GM12878 (cell line): ENCODE measurements at regions not wholly inside any gene's neighbourhood (a gene's known extent, or its start where the extent isn't known, plus 50 kb on each side); places are given as distances from the start of the nearest gene placed in this dataset.

ENCODE experiments used
- ATAC-seq: fragments of 200-7000 bp; cut with Tn5 transposase; 3 replicates; pipeline ENCODE4 v1.9.1; 2020; ENCODE audit warnings: mild to moderate bottlenecking, moderate library complexity
- BruUV-seq: library from RNA; stranded (reverse); fragments of 400-500 nt; replicated peaks from 2 replicates; lab custom pipeline; 2021; lab: Mats Ljungman, UMichigan
- CTCF ChIA-PET: fragments of 300-600 bp; sonication (Branson Sonifier 250); formaldehyde crosslinking; extraction: SDS; loops from one replicate; lab custom pipeline; 2021; ENCODE audit warnings: inconsistent platforms; lab: Yijun Ruan, JAX
- POLR2A ChIA-PET: fragments of 350-600 bp; formaldehyde crosslinking; extraction: SDS; loops from one replicate; lab custom pipeline; 2021; ENCODE audit warnings: inconsistent platforms; lab: Charles Lee
- RAD21 ChIA-PET: fragments of 300-600 bp; sonication (Branson Sonifier 250); formaldehyde crosslinking; loops from one replicate; lab custom pipeline; 2023; ENCODE audit warnings: antibody characterized with exemption; ENCODE audit not compliant: unreplicated experiment; lab: Charles Lee
- SMC1A ChIA-PET: fragments of 300-600 bp; sonication (Branson Sonifier 250); formaldehyde crosslinking; loops from one replicate; lab custom pipeline; 2023; ENCODE audit not compliant: unreplicated experiment, uncharacterized antibody; lab: Charles Lee
- DNase-seq: peaks from one replicate; pipeline ENCODE4 v3.0.0-alpha.2; 2011; ENCODE audit warnings: low read depth, low spot score
- FAIRE-seq: peaks from 3 replicates; lab custom pipeline; 2011; peaks lifted over from hg19 to GRCh38; lab: Jason Lieb, UNC
- H2AFZ ChIP-seq: 2 replicates; pipeline ENCODE4 v1.6.0; 2011; ENCODE audit warnings: low read depth, low read length, control low read depth; ENCODE audit not compliant: control insufficient read depth
- H3K27ac ChIP-seq: 2 replicates; pipeline ENCODE4 v1.5.1; 2011; ENCODE audit warnings: control low read depth; ENCODE audit not compliant: control insufficient read depth, insufficient read depth
- H3K27me3 ChIP-seq, 2 experiments: replicated peaks in 1 of 2; 2 replicates each; pipeline versions ENCODE4 v1.6.0 to v1.6.1; 2011; ENCODE audit warnings: low read length in 1 of 2; ENCODE audit not compliant: control insufficient read depth in 2 of 2, insufficient read depth in 2 of 2
- H3K36me3 ChIP-seq, 2 experiments: 2 replicates each; pipeline ENCODE4 v1.5.1; 2011; ENCODE audit warnings: low read length in 1 of 2; ENCODE audit not compliant: control insufficient read depth in 2 of 2, insufficient read depth in 2 of 2
- H3K4me1 ChIP-seq: 2 replicates; pipeline ENCODE4 v1.6.1; 2011; ENCODE audit warnings: mild to moderate bottlenecking, low read length, moderate library complexity, mixed read lengths; ENCODE audit not compliant: control insufficient read depth, insufficient read depth
- H3K4me2 ChIP-seq: 2 replicates; pipeline ENCODE4 v1.6.0; 2011; ENCODE audit warnings: control low read depth; ENCODE audit not compliant: control insufficient read depth, insufficient read depth
- H3K4me3 ChIP-seq: fragments of 200-600 bp; sonication (generic); 2 replicates; pipeline ENCODE4 v1.5.1; 2016
- H3K79me2 ChIP-seq: 2 replicates; pipeline ENCODE4 v1.6.0; 2011; ENCODE audit warnings: low read length; ENCODE audit not compliant: control insufficient read depth, insufficient read depth
- H3K9ac ChIP-seq: 2 replicates; pipeline ENCODE4 v1.8.0; 2011; ENCODE audit warnings: low read length, control low read depth, mixed read lengths; ENCODE audit not compliant: control insufficient read depth, insufficient read depth
- H3K9me3 ChIP-seq: replicated peaks from 3 replicates; pipeline ENCODE4 v1.5.1; 2011; ENCODE audit warnings: mild to moderate bottlenecking, low read length; ENCODE audit not compliant: control insufficient read depth, insufficient read depth
- H4K20me1 ChIP-seq: 2 replicates; pipeline ENCODE4 v1.6.0; 2011; ENCODE audit not compliant: control insufficient read depth, insufficient read depth
- BACH1 ChIP-seq: fragments of 450-650 bp; IDR thresholded peaks from 2 replicates; pipeline ENCODE4 v1.6.1; 2017; ENCODE audit warnings: mild to moderate bottlenecking, borderline replicate concordance
- BCL3 ChIP-seq: IDR thresholded peaks from 2 replicates; pipeline ENCODE4 v1.6.1; 2011; ENCODE audit warnings: borderline replicate concordance, low read depth, mild to moderate bottlenecking, moderate library complexity, low read length; ENCODE audit not compliant: insufficient read depth, poor library complexity, severe bottlenecking
- CHD4 ChIP-seq: fragments of 200-600 bp; sonication (generic); IDR thresholded peaks from 2 replicates; pipeline ENCODE4 v1.6.1; 2016; ENCODE audit warnings: mild to moderate bottlenecking
- EED ChIP-seq: sonication (generic); IDR thresholded peaks from 2 replicates; pipeline ENCODE4 v1.6.1; 2016; ENCODE audit warnings: antibody characterized with exemption, low read depth
- EZH2 ChIP-seq: IDR thresholded peaks from 2 replicates; pipeline ENCODE4 v1.6.1; 2012; ENCODE audit warnings: low read depth, mild to moderate bottlenecking, control low read depth, inconsistent platforms, low read length, borderline replicate concordance; ENCODE audit not compliant: control insufficient read depth
- HDAC6 ChIP-seq: fragments of 200-600 bp; sonication (generic); IDR thresholded peaks from one replicate; pipeline ENCODE4 v1.8.0; 2017; ENCODE audit warnings: antibody characterized with exemption; ENCODE audit not compliant: unreplicated experiment
- IKZF1 ChIP-seq: fragments of 450-650 bp; conservative IDR thresholded peaks from 2 replicates; pipeline ENCODE4 v1.6.1; 2017; ENCODE audit warnings: antibody characterized with exemption, mild to moderate bottlenecking
- MEF2B ChIP-seq: fragments of 450-650 bp; IDR thresholded peaks from 2 replicates; pipeline ENCODE4 v1.6.1; 2018; ENCODE audit warnings: mild to moderate bottlenecking, moderate library complexity; ENCODE audit not compliant: partially characterized antibody, poor library complexity, severe bottlenecking
- MLLT1 ChIP-seq: fragments of 450-650 bp; IDR thresholded peaks from 2 replicates; pipeline ENCODE4 v1.6.1; 2016; ENCODE audit warnings: mild to moderate bottlenecking
- NR2C2 ChIP-seq: IDR thresholded peaks from 2 replicates; pipeline ENCODE4 v1.6.1; 2011; ENCODE audit warnings: borderline replicate concordance, low read depth; ENCODE audit not compliant: control insufficient read depth, insufficient read length
- SIN3A ChIP-seq: IDR thresholded peaks from 2 replicates; pipeline ENCODE4 v1.6.1; 2012; ENCODE audit warnings: low read depth, low read length, improper control_type of control experiment
- SIX5 ChIP-seq: IDR thresholded peaks from 2 replicates; pipeline ENCODE4 v1.6.1; 2011; ENCODE audit warnings: mild to moderate bottlenecking, low read depth, low read length, moderate library complexity; ENCODE audit not compliant: severe bottlenecking
- SUZ12 ChIP-seq: fragments of 200-600 bp; sonication (generic); IDR thresholded peaks from one replicate; pipeline ENCODE4 v1.6.1; 2018; ENCODE audit warnings: antibody characterized with exemption, mild to moderate bottlenecking; ENCODE audit not compliant: unreplicated experiment
- TAF1 ChIP-seq: IDR thresholded peaks from 2 replicates; pipeline ENCODE4 v1.6.1; 2011; ENCODE audit warnings: mild to moderate bottlenecking, low read depth, low read length, borderline replicate concordance
- TARDBP ChIP-seq: IDR thresholded peaks from 2 replicates; pipeline ENCODE4 v1.6.1; 2016; ENCODE audit warnings: borderline replicate concordance
- TCF3 ChIP-seq: IDR thresholded peaks from 2 replicates; pipeline ENCODE4 v1.6.1; 2012; ENCODE audit warnings: low read depth, mild to moderate bottlenecking, low read length, borderline replicate concordance; ENCODE audit not compliant: insufficient read depth
- ZNF384 ChIP-seq: IDR thresholded peaks from 2 replicates; pipeline ENCODE4 v1.6.1; 2012; ENCODE audit warnings: low read depth, mild to moderate bottlenecking, low read length, improper control_type of control experiment, borderline replicate concordance
- ZNF622 ChIP-seq: fragments of 450-650 bp; IDR thresholded peaks from 2 replicates; pipeline ENCODE4 v1.6.1; 2017; ENCODE audit warnings: mild to moderate bottlenecking, inconsistent platforms
- WGBS: methylation state at CpG from one replicate; pipeline ENCODE4 v1.1.6; 2016; ENCODE audit warnings: low lambda C conversion rate; ENCODE audit not compliant: insufficient replicate concordance, insufficient coverage; ENCODE audit errors: missing lambda C conversion rate; 5-methylcytosine and 5-hydroxymethylcytosine counted together
- in situ Hi-C: fragments of 300-500 bp; cut with MboI; formaldehyde crosslinking; loops from 9 replicates; pipeline ENCODE4 v1.14.3; 2018; ENCODE audit warnings: mixed read lengths
- intact Hi-C: fragments of 100-400 bp; cut with micrococcal nuclease; formaldehyde crosslinking; loops from one replicate; pipeline ENCODE4 v1.14.2; 2022; ENCODE audit not compliant: unreplicated experiment

- no peak overlapping the region for H3K4me2 ChIP-seq
- no peak overlapping the region for H3K9ac ChIP-seq
- H3K27ac ChIP-seq, result no peak overlapping the region
- ChIA-PET CTCF (interaction anchor here (2.1 to 8.0 kb wide), 3 partner anchors 237 to 245 kb away, joined by 8 to 91 read pairs (median 32); no protein-coding TSS in a partner anchor), SMC1A (interaction anchor here (1.5 kb wide), 1 partner anchor 240 kb away, joined by 6 read pairs; no protein-coding TSS in a partner anchor), RAD21 (interaction anchor here (2.6 kb wide), 1 partner anchor 240 kb away, joined by 9 read pairs; no protein-coding TSS in a partner anchor), POLR2A (no interaction called here)
- in situ Hi-C loops, result loop anchor here (5.0 to 10.0 kb wide), 2 partner anchors 237 to 759 kb away; no protein-coding TSS in a partner anchor
- ATAC-seq, result no peak
- no peaks in the 10 kb centered on the region for H3K36me3 ChIP-seq
- no peak for DNase-seq
- no peak for FAIRE-seq
- H2AFZ ChIP-seq, result no peak overlapping the region
- BruUV-seq, result no TSS peak
- no peaks in the 10 kb centered on the region for H3K9me3 ChIP-seq
- H3K4me3 ChIP-seq, result no peak overlapping the region
- H3K27me3 ChIP-seq, result no peaks in the 10 kb centered on the region
- H3K4me1 ChIP-seq, result peaks cover 2% of the 10 kb centered on the region; the same call in 1 of the 2 replicates
- WGBS, result 13% methylated on average over 3 of the region's 3 CpGs
- no peaks in the 10 kb centered on the region; the same call in 1 of the 2 replicates for H4K20me1 ChIP-seq
- TF ChIP-seq TARDBP, result no peak
- no peak for TF ChIP-seq ZNF384
- no peak for TF ChIP-seq IKZF1
- TF ChIP-seq HDAC6, result no peak
- no peak for TF ChIP-seq SUZ12
- TF ChIP-seq NR2C2, result no peak
- no peak for TF ChIP-seq CHD4
- TF ChIP-seq MLLT1, result no peak
- no peak for TF ChIP-seq EED
- no peak for TF ChIP-seq TCF3
- no peak for TF ChIP-seq ZNF622
- no peak for TF ChIP-seq BCL3
- TF ChIP-seq TAF1, result no peak
- TF ChIP-seq SIX5, result no peak
- TF ChIP-seq EZH2, result no peak
- no peak for TF ChIP-seq SIN3A
- TF ChIP-seq MEF2B, result no peak
- TF ChIP-seq BACH1, result no peak
- H3K79me2 ChIP-seq, result no peaks in the 10 kb centered on the region
- intact Hi-C loops, result no loop called here
Observed at GRCh38 chr1:181185461-181185860, 97.0 kb downstream of the IER5 start.
